Keratinocyte (primary cell): ENCODE measurements at regions not wholly inside any gene's neighbourhood (a gene's known extent, or its start where the extent isn't known, plus 50 kb on each side); places are given as distances from the start of the nearest gene placed in this dataset.

ENCODE experiments used
- CTCF ChIP-seq, 3 experiments: IDR thresholded peaks in 1 of 3; conservative IDR thresholded peaks in 1 of 3; optimal IDR thresholded peaks in 1 of 3; 2 replicates in 2 of 3; 3 replicates in 1 of 3; pipeline versions ENCODE3 to v1.5.1; 2011; ENCODE audit warnings: low read length in 3 of 3, mild to moderate bottlenecking in 3 of 3, moderate library complexity in 2 of 3, control low read depth in 1 of 3, inconsistent platforms in 1 of 3; ENCODE audit not compliant: insufficient read depth in 2 of 3; ENCODE audit errors: extremely low read depth in 1 of 3
- EZH2 ChIP-seq: IDR thresholded peaks from one replicate; pipeline ENCODE4 v1.6.1; 2012; ENCODE audit warnings: inconsistent platforms, mild to moderate bottlenecking, low read length, moderate library complexity

- TF ChIP-seq EZH2 (no peak), CTCF (optimal IDR thresholded peaks at IDR 0.05 in 1 of 3, IDR thresholded peaks at IDR 0.05 in 1 of 3, conservative IDR thresholded peaks at IDR 0.05 in 1 of 3; ENCODE audit: extremely low read depth in 1 of 3, insufficient read depth in 2 of 3, low read length in 3 of 3) (no peak)
Observed at GRCh38 chr13:72005455-72005854, 138.5 kb upstream of the DACH1 start.
